ENCODE measurements at regions not wholly inside any gene's neighbourhood (a gene's known extent, or its start where the extent isn't known, plus 50 kb on each side); places are given as distances from the start of the nearest gene placed in this dataset.

DNA sequence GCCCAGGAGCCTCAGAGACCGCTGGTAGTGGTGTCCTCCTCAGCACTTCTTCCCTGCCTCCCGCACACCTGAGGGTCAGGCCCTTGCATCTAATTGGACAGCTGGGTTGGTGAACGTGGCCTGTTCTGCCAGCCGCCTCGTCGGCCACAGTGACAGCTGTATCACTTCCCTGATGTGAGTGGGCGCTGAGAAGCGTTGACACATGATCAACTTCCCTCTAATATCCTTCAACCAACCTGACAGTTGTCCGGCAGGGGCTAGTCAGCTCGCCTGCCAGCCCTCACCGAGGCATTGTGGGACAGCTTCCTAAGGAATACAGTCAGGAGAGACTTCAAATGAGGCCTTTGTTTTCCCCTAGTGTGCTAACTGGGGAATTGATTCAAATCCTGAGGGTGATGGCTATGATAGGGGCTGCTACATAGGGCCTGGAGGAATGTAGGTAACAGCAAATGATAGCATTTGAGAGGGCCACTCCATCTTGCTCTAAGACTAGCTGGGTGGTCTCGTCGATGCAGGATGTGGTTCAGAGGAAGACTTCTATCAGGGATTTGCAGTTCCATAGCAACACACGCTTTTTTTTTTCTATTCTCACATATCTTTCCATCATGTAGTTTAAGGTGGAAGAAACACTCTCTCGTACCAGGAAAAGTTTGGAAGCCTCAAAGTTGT, 230.8 kb downstream of the TSHZ3 start:
- DNase-seq (ENCODE audit: low spot score) (no peak), ATAC-seq (no peak)
- peaks cover 8% of the 10 kb centered on the region; the same call in 1 of the 2 replicates for H3K9me3 Mint-ChIP-seq
- H3K36me3 Mint-ChIP-seq: no peaks in the 10 kb centered on the region
- H3K27ac Mint-ChIP-seq: no peak overlapping the region
- TF ChIP-seq, protein P1, sequence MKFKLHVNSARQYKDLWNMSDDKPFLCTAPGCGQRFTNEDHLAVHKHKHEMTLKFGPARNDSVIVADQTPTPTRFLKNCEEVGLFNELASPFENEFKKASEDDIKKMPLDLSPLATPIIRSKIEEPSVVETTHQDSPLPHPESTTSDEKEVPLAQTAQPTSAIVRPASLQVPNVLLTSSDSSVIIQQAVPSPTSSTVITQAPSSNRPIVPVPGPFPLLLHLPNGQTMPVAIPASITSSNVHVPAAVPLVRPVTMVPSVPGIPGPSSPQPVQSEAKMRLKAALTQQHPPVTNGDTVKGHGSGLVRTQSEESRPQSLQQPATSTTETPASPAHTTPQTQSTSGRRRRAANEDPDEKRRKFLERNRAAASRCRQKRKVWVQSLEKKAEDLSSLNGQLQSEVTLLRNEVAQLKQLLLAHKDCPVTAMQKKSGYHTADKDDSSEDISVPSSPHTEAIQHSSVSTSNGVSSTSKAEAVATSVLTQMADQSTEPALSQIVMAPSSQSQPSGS (CRISPR knock-in tag; IDR thresholded peaks at IDR 0.05; ENCODE audit: borderline replicate concordance, low read depth): no peak
- TF ChIP-seq, protein P2, sequence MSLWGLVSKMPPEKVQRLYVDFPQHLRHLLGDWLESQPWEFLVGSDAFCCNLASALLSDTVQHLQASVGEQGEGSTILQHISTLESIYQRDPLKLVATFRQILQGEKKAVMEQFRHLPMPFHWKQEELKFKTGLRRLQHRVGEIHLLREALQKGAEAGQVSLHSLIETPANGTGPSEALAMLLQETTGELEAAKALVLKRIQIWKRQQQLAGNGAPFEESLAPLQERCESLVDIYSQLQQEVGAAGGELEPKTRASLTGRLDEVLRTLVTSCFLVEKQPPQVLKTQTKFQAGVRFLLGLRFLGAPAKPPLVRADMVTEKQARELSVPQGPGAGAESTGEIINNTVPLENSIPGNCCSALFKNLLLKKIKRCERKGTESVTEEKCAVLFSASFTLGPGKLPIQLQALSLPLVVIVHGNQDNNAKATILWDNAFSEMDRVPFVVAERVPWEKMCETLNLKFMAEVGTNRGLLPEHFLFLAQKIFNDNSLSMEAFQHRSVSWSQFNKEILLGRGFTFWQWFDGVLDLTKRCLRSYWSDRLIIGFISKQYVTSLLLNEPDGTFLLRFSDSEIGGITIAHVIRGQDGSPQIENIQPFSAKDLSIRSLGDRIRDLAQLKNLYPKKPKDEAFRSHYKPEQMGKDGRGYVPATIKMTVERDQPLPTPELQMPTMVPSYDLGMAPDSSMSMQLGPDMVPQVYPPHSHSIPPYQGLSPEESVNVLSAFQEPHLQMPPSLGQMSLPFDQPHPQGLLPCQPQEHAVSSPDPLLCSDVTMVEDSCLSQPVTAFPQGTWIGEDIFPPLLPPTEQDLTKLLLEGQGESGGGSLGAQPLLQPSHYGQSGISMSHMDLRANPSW (CRISPR knock-in tag; conservative IDR thresholded peaks at IDR 0.05; ENCODE audit: low read depth): no peak
- no peak for TF ChIP-seq ZNF138 (CRISPR knock-in tag; conservative IDR thresholded peaks at IDR 0.05)
- no peak for TF ChIP-seq NFYB (CRISPR knock-in tag; conservative IDR thresholded peaks at IDR 0.05; ENCODE audit: low read depth)
- no peak for TF ChIP-seq JUN (CRISPR knock-in tag; IDR thresholded peaks at IDR 0.05)
- no peak for TF ChIP-seq FOXJ3 (CRISPR knock-in tag; IDR thresholded peaks at IDR 0.05; ENCODE audit: borderline replicate concordance)
- TF ChIP-seq, protein P3, sequence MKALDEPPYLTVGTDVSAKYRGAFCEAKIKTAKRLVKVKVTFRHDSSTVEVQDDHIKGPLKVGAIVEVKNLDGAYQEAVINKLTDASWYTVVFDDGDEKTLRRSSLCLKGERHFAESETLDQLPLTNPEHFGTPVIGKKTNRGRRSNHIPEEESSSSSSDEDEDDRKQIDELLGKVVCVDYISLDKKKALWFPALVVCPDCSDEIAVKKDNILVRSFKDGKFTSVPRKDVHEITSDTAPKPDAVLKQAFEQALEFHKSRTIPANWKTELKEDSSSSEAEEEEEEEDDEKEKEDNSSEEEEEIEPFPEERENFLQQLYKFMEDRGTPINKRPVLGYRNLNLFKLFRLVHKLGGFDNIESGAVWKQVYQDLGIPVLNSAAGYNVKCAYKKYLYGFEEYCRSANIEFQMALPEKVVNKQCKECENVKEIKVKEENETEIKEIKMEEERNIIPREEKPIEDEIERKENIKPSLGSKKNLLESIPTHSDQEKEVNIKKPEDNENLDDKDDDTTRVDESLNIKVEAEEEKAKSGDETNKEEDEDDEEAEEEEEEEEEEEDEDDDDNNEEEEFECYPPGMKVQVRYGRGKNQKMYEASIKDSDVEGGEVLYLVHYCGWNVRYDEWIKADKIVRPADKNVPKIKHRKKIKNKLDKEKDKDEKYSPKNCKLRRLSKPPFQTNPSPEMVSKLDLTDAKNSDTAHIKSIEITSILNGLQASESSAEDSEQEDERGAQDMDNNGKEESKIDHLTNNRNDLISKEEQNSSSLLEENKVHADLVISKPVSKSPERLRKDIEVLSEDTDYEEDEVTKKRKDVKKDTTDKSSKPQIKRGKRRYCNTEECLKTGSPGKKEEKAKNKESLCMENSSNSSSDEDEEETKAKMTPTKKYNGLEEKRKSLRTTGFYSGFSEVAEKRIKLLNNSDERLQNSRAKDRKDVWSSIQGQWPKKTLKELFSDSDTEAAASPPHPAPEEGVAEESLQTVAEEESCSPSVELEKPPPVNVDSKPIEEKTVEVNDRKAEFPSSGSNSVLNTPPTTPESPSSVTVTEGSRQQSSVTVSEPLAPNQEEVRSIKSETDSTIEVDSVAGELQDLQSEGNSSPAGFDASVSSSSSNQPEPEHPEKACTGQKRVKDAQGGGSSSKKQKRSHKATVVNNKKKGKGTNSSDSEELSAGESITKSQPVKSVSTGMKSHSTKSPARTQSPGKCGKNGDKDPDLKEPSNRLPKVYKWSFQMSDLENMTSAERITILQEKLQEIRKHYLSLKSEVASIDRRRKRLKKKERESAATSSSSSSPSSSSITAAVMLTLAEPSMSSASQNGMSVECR (CRISPR knock-in tag; IDR thresholded peaks at IDR 0.05; ENCODE audit: borderline replicate concordance): no peak
- no peak for TF ChIP-seq ZNF219 (CRISPR knock-in tag; IDR thresholded peaks at IDR 0.05; ENCODE audit: borderline replicate concordance)
- no peak for TF ChIP-seq TEAD1 (CRISPR knock-in tag; IDR thresholded peaks at IDR 0.05)
- no peak for TF ChIP-seq GTF2I (CRISPR knock-in tag; conservative IDR thresholded peaks at IDR 0.05)
- no peak for TF ChIP-seq MYBL2 (CRISPR knock-in tag; IDR thresholded peaks at IDR 0.05)
- no peak for TF ChIP-seq ZNF263 (CRISPR knock-in tag; IDR thresholded peaks at IDR 0.05; ENCODE audit: low read depth)
- H3K4me1 Mint-ChIP-seq: no peaks in the 10 kb centered on the region
- POLR2A ChIA-PET: no interaction called here
- H3K27me3 Mint-ChIP-seq (ENCODE audit: low read depth): no peaks in the 10 kb centered on the region
- CTCF ChIA-PET: no interaction called here
- H3K4me3 Mint-ChIP-seq: no peak overlapping the region

DNA sequence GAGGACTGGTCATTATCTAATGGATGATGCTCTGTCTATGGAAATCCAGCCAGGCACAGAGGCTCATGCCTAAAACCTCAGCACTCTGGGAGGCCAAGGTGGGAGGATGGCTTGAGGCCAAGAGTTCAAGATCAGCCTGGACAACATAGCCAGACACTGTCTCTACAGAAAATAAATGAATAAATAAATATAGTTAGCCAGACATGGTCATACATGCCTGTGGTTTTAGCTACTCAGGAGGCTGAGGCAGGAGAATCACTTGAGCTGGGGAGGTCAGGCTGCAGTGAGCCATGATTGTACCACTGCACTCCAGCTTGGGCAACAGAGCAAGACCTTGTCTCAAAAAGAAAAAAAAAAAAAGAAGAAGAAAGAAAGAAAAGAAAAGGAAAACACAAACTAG, 234.7 kb downstream of the TSHZ3 start:
- CTCF ChIA-PET: interaction anchor here (2.0 kb wide), 1 partner anchor 60 kb away, joined by 5 read pairs; no protein-coding TSS in a partner anchor
- POLR2A ChIA-PET: no interaction called here
- ATAC-seq: no peak
- no peak for TF ChIP-seq RELA (CRISPR knock-in tag; IDR thresholded peaks at IDR 0.05; ENCODE audit: borderline replicate concordance)
- no peak for TF ChIP-seq RORB (CRISPR knock-in tag; IDR thresholded peaks at IDR 0.05)
- no peak for TF ChIP-seq NFYB (CRISPR knock-in tag; conservative IDR thresholded peaks at IDR 0.05; ENCODE audit: low read depth)
- TF ChIP-seq, protein P2 (CRISPR knock-in tag; conservative IDR thresholded peaks at IDR 0.05; ENCODE audit: low read depth): no peak
- no peak for TF ChIP-seq ELF4 (CRISPR knock-in tag; IDR thresholded peaks at IDR 0.05; ENCODE audit: low read depth)
- TF ChIP-seq, protein P4, sequence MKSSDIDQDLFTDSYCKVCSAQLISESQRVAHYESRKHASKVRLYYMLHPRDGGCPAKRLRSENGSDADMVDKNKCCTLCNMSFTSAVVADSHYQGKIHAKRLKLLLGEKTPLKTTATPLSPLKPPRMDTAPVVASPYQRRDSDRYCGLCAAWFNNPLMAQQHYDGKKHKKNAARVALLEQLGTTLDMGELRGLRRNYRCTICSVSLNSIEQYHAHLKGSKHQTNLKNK (CRISPR knock-in tag; IDR thresholded peaks at IDR 0.05): no peak
- no peak for TF ChIP-seq ZNF219 (CRISPR knock-in tag; IDR thresholded peaks at IDR 0.05; ENCODE audit: borderline replicate concordance)
- TF ChIP-seq, protein P5, sequence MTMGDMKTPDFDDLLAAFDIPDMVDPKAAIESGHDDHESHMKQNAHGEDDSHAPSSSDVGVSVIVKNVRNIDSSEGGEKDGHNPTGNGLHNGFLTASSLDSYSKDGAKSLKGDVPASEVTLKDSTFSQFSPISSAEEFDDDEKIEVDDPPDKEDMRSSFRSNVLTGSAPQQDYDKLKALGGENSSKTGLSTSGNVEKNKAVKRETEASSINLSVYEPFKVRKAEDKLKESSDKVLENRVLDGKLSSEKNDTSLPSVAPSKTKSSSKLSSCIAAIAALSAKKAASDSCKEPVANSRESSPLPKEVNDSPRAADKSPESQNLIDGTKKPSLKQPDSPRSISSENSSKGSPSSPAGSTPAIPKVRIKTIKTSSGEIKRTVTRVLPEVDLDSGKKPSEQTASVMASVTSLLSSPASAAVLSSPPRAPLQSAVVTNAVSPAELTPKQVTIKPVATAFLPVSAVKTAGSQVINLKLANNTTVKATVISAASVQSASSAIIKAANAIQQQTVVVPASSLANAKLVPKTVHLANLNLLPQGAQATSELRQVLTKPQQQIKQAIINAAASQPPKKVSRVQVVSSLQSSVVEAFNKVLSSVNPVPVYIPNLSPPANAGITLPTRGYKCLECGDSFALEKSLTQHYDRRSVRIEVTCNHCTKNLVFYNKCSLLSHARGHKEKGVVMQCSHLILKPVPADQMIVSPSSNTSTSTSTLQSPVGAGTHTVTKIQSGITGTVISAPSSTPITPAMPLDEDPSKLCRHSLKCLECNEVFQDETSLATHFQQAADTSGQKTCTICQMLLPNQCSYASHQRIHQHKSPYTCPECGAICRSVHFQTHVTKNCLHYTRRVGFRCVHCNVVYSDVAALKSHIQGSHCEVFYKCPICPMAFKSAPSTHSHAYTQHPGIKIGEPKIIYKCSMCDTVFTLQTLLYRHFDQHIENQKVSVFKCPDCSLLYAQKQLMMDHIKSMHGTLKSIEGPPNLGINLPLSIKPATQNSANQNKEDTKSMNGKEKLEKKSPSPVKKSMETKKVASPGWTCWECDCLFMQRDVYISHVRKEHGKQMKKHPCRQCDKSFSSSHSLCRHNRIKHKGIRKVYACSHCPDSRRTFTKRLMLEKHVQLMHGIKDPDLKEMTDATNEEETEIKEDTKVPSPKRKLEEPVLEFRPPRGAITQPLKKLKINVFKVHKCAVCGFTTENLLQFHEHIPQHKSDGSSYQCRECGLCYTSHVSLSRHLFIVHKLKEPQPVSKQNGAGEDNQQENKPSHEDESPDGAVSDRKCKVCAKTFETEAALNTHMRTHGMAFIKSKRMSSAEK (CRISPR knock-in tag; IDR thresholded peaks at IDR 0.05; ENCODE audit: borderline replicate concordance): no peak

More for the DNA sequence above, 234.7 kb downstream of the TSHZ3 start:
- no peak overlapping the region for H3K27ac Mint-ChIP-seq
- DNase-seq (ENCODE audit: low spot score): no peak
- no peaks in the 10 kb centered on the region for H3K36me3 Mint-ChIP-seq
- no peaks in the 10 kb centered on the region for H3K27me3 Mint-ChIP-seq (ENCODE audit: low read depth)
- H3K9me3 Mint-ChIP-seq: peaks cover 2% of the 10 kb centered on the region; the same call in 1 of the 2 replicates
- peaks cover 14% of the 10 kb centered on the region for H3K4me1 Mint-ChIP-seq
- H3K4me3 Mint-ChIP-seq: no peak overlapping the region
